ENCODE measurements at regions not wholly inside any gene's neighbourhood (a gene's known extent, or its start where the extent isn't known, plus 50 kb on each side); places are given as distances from the start of the nearest gene placed in this dataset.
"Not testable (repeated sequence)": the region's sequence is repeated elsewhere in the genome, so short reads cannot be mapped to it uniquely, and the experiment has no call there.

DNA sequence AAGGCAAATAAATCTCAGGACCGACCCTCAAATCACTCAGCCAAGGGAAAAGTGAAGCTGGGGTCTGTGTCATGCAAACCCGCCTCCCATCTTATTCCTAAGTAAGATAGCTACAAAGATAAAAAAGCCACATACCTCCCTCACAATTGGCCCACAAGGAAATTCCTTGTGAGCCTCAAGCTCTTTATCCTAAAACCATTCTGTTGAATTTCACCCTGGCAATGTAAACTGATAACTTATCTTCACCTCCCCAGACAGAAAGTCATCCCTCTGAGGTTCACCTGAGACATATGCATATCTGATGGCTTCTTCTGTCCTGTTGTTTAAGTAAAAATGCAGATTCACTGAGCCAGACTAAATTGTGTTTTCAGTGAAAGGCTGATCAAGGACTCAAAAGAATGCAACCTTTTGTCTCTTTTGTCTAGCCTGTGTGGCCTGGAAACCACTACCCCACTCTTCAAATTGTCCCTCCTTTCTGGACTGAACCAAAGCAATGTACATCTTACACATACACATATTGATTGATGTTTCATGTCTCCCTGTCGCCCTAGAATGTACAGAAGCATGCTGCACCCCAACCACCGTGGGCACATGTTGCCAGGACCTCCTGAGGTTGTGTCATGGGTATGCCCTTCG lies 91.3 kb downstream of the MFAP3L start:
- no peaks in the 10 kb centered on the region for H3K27me3 ChIP-seq (ENCODE audit: control insufficient read depth, insufficient read depth, low read length)
- H3K36me3 ChIP-seq (ENCODE audit: control insufficient read depth, insufficient read depth, low read length), result no peaks in the 10 kb centered on the region
- ChIA-PET CTCF (no interaction called here), POLR2A (no interaction called here)
- TF ChIP-seq, protein P1, sequence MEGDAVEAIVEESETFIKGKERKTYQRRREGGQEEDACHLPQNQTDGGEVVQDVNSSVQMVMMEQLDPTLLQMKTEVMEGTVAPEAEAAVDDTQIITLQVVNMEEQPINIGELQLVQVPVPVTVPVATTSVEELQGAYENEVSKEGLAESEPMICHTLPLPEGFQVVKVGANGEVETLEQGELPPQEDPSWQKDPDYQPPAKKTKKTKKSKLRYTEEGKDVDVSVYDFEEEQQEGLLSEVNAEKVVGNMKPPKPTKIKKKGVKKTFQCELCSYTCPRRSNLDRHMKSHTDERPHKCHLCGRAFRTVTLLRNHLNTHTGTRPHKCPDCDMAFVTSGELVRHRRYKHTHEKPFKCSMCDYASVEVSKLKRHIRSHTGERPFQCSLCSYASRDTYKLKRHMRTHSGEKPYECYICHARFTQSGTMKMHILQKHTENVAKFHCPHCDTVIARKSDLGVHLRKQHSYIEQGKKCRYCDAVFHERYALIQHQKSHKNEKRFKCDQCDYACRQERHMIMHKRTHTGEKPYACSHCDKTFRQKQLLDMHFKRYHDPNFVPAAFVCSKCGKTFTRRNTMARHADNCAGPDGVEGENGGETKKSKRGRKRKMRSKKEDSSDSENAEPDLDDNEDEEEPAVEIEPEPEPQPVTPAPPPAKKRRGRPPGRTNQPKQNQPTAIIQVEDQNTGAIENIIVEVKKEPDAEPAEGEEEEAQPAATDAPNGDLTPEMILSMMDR (IDR thresholded peaks at IDR 0.05; ENCODE audit: insufficient read depth, low read depth, low read length), result no peak
- no peak for DNase-seq (ENCODE audit: low read depth)
- no peak overlapping the region for H3K4me3 ChIP-seq (ENCODE audit: low read depth, low read length)

GRCh38 chr4:169933531-169933930 lies 92.7 kb downstream of the MFAP3L start:
- no peak for DNase-seq (ENCODE audit: low read depth)
- TF ChIP-seq, protein P1 (IDR thresholded peaks at IDR 0.05; ENCODE audit: insufficient read depth, low read depth, low read length), result no peak
- POLR2A ChIA-PET, result no interaction called here

DNA sequence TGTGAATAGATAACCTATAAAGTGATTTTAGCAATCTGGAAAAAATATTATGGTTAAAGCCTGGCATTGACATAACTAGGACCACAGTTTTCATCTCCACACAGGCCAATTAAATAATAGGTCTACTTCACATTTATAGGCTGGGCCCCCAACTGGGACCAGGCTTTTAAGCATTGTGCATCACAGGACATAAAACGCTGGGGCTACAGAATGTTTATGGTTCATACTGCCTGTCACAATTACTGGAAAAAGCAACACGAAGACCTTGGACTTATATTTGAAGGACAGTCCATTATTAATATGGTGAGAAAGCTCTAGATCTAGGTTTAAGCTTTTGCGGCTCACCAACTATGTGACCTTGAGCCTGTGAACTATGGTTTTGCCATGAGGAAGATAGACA lies 94.2 kb downstream of the MFAP3L start:
- Histone ChIP-seq H3K36me3 (ENCODE audit: control insufficient read depth, insufficient read depth, low read length) (no peaks in the 10 kb centered on the region), H3K27me3 (ENCODE audit: control insufficient read depth, insufficient read depth, low read length) (no peaks in the 10 kb centered on the region), H3K4me3 (ENCODE audit: low read depth, low read length) (no peak overlapping the region)
- POLR2A ChIA-PET, result no interaction called here
- TF ChIP-seq, protein P1 (IDR thresholded peaks at IDR 0.05; ENCODE audit: insufficient read depth, low read depth, low read length), result no peak
- no peak for DNase-seq (ENCODE audit: low read depth)
- CTCF ChIA-PET, result no interaction called here

More at GRCh38 chr4:169933531-169933930, 92.7 kb downstream of the MFAP3L start:
- Histone ChIP-seq H3K36me3 (ENCODE audit: control insufficient read depth, insufficient read depth, low read length) (no peaks in the 10 kb centered on the region), H3K27me3 (ENCODE audit: control insufficient read depth, insufficient read depth, low read length) (no peaks in the 10 kb centered on the region), H3K4me3 (ENCODE audit: low read depth, low read length) (no peak overlapping the region)
- CTCF ChIA-PET, result no interaction called here

GRCh38 chr4:169930755-169931154 lies 95.4 kb downstream of the MFAP3L start:
- CTCF ChIA-PET; H3K36me3 ChIP-seq (ENCODE audit: control insufficient read depth, insufficient read depth, low read length); POLR2A ChIA-PET; H3K27me3 ChIP-seq (ENCODE audit: control insufficient read depth, insufficient read depth, low read length); H3K4me3 ChIP-seq (ENCODE audit: low read depth, low read length); DNase-seq (ENCODE audit: low read depth): not testable (repeated sequence)

DNA sequence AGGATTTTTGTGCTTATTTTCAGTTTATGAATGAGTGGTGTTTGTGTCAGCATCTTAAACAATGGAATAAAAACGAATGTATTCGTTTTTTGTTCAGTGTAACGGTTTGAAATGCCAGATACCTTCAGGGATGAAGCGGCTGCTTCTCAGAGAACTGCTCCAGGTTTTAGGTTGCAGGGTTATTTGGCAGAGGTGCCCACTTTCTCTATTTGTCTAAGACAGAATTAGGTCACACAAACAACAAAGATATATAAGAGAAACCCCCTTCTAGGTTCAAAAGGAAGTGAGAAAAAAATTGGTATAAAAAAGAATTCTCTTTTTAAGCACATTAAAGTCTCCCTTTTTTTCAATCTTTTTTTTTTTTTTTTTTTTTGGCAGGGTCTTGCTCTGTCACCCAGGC lies 98.9 kb downstream of the MFAP3L start:
- no peak for DNase-seq (ENCODE audit: low read depth)
- TF ChIP-seq, protein P1 (IDR thresholded peaks at IDR 0.05; ENCODE audit: insufficient read depth, low read depth, low read length), result no peak
- H3K36me3 ChIP-seq (ENCODE audit: control insufficient read depth, insufficient read depth, low read length), result no peaks in the 10 kb centered on the region
- CTCF ChIA-PET, result no interaction called here
- no peaks in the 10 kb centered on the region for H3K27me3 ChIP-seq (ENCODE audit: control insufficient read depth, insufficient read depth, low read length)
- POLR2A ChIA-PET, result no interaction called here
- no peak overlapping the region for H3K4me3 ChIP-seq (ENCODE audit: low read depth, low read length)

DNA sequence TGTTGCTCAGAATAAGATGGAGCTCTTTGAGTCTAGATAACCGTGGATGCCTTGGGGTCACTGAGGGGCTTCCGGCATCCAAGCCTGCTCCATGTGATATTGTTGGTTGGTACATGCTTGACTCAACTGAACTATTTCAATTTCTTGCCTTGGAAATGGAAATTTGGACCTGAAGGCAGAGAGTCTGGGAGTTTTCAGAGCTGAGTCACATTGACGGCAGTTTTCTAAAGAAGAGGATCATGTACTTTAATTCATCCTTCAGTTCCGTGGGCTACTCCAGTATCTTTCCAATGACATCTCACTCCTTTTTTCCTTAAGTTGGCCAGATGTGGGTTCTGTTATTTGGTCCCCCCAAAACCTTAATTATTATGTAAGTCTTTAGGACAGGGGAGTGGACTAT lies 100.5 kb downstream of the MFAP3L start:
- no peak overlapping the region for H3K4me3 ChIP-seq (ENCODE audit: low read depth, low read length)
- H3K27me3 ChIP-seq (ENCODE audit: control insufficient read depth, insufficient read depth, low read length), result no peaks in the 10 kb centered on the region
- ChIA-PET CTCF (interaction anchor here (0.7 kb wide), 1 partner anchor 87 kb away, joined by 3 read pairs; no protein-coding TSS in a partner anchor), POLR2A (no interaction called here)
- no peak for DNase-seq (ENCODE audit: low read depth)
- TF ChIP-seq, protein P1 (IDR thresholded peaks at IDR 0.05; ENCODE audit: insufficient read depth, low read depth, low read length), result no peak
- no peaks in the 10 kb centered on the region for H3K36me3 ChIP-seq (ENCODE audit: control insufficient read depth, insufficient read depth, low read length)
